T-helper 17 cell (primary cell): ENCODE measurements at regions not wholly inside any gene's neighbourhood (a gene's known extent, or its start where the extent isn't known, plus 50 kb on each side); places are given as distances from the start of the nearest gene placed in this dataset.
"Not testable (repeated sequence)": the region's sequence is repeated elsewhere in the genome, so short reads cannot be mapped to it uniquely, and the experiment has no call there.

ENCODE experiments used
- ATAC-seq: fragments of 150-1000 bp; cut with Tn5 transposase; 2 replicates; pipeline ENCODE4 v1.10.0; 2021; ENCODE audit warnings: mild to moderate bottlenecking, moderate library complexity
- DNase-seq, 3 donors: peaks; one replicate each; pipeline versions ENCODE4 v3.0.0 to v3.0.0-alpha.2; 2020 to 2021
- H3K9me3 ChIP-seq: one replicate; pipeline ENCODE4 v1.7.0; 2013; ENCODE audit warnings: low read length, mild to moderate bottlenecking; ENCODE audit not compliant: control insufficient read depth, poor library complexity, severe bottlenecking
- H3K27ac Mint-ChIP-seq: one replicate; pipeline ENCODE4 v1.8.0; 2022; ENCODE audit warnings: mild to moderate bottlenecking, moderate library complexity, mixed read lengths
- H3K27me3 Mint-ChIP-seq: one replicate; pipeline ENCODE4 v1.8.0; 2022; ENCODE audit warnings: mixed read lengths
- H3K36me3 Mint-ChIP-seq: one replicate; pipeline ENCODE4 v1.8.0; 2022; ENCODE audit warnings: low read depth, mixed read lengths
- H3K4me1 Mint-ChIP-seq: one replicate; pipeline ENCODE4 v1.8.0; 2022; ENCODE audit warnings: mild to moderate bottlenecking, mixed read lengths
- H3K4me3 Mint-ChIP-seq: one replicate; pipeline ENCODE4 v1.8.0; 2022; ENCODE audit warnings: mild to moderate bottlenecking, moderate library complexity, mixed read lengths

GRCh38 chr7:68610701-68611100 lies 987.6 kb upstream of the AUTS2 start:
- Mint-ChIP-seq H3K27ac (no peak overlapping the region), H3K4me1 (no peaks in the 10 kb centered on the region), H3K36me3 (no peaks in the 10 kb centered on the region), H3K27me3 (no peaks in the 10 kb centered on the region), H3K4me3 (no peak overlapping the region)
- DNase-seq: no peak
- H3K9me3 ChIP-seq: no peaks in the 10 kb centered on the region
- no peak for ATAC-seq

- DNase-seq: no peak
These were observed 984.9 kb upstream of the AUTS2 start for GRCh38 chr7:68613405-68613804.

GRCh38 chr7:68613897-68614296 lies 984.4 kb upstream of the AUTS2 start:
- H3K27me3 Mint-ChIP-seq: no peaks in the 10 kb centered on the region
- ATAC-seq (no peak), DNase-seq (no peak)
- H3K4me1 Mint-ChIP-seq: no peaks in the 10 kb centered on the region
- no peak overlapping the region for H3K4me3 Mint-ChIP-seq
- H3K36me3 Mint-ChIP-seq: no peaks in the 10 kb centered on the region
- H3K9me3 ChIP-seq: no peaks in the 10 kb centered on the region
- H3K27ac Mint-ChIP-seq: no peak overlapping the region

More at GRCh38 chr7:68613405-68613804, 984.9 kb upstream of the AUTS2 start:
- Mint-ChIP-seq H3K4me3 (no peak overlapping the region), H3K4me1 (no peaks in the 10 kb centered on the region), H3K36me3 (no peaks in the 10 kb centered on the region), H3K27me3 (no peaks in the 10 kb centered on the region), H3K27ac (no peak overlapping the region)
- no peak for ATAC-seq
- H3K9me3 ChIP-seq: no peaks in the 10 kb centered on the region

- DNase-seq: no peak
- Mint-ChIP-seq H3K4me1 (no peaks in the 10 kb centered on the region), H3K4me3 (no peak overlapping the region), H3K27me3 (no peaks in the 10 kb centered on the region), H3K36me3 (no peaks in the 10 kb centered on the region), H3K27ac (no peak overlapping the region)
- ATAC-seq: no peak
- H3K9me3 ChIP-seq: no peaks in the 10 kb centered on the region
These were observed 978.7 kb upstream of the AUTS2 start for GRCh38 chr7:68619526-68619925.

GRCh38 chr7:68622500-68622899 lies 975.8 kb upstream of the AUTS2 start:
- Mint-ChIP-seq H3K27me3 (no peaks in the 10 kb centered on the region), H3K4me1 (no peaks in the 10 kb centered on the region), H3K27ac (no peak overlapping the region), H3K4me3 (no peak overlapping the region), H3K36me3 (no peaks in the 10 kb centered on the region)
- no peak for DNase-seq
- ATAC-seq: no peak
- no peaks in the 10 kb centered on the region for H3K9me3 ChIP-seq

GRCh38 chr7:68623030-68623429 lies 975.2 kb upstream of the AUTS2 start:
- DNase-seq: no peak
- no peak for ATAC-seq
- H3K36me3 Mint-ChIP-seq: no peaks in the 10 kb centered on the region
- H3K27me3 Mint-ChIP-seq: no peaks in the 10 kb centered on the region
- no peaks in the 10 kb centered on the region for H3K4me1 Mint-ChIP-seq
- no peak overlapping the region for H3K4me3 Mint-ChIP-seq
- no peaks in the 10 kb centered on the region for H3K9me3 ChIP-seq
- H3K27ac Mint-ChIP-seq: no peak overlapping the region

- ATAC-seq: no peak
- DNase-seq: no peak
- no peaks in the 10 kb centered on the region for H3K36me3 Mint-ChIP-seq
- H3K4me3 Mint-ChIP-seq: no peak overlapping the region
- no peak overlapping the region for H3K27ac Mint-ChIP-seq
- no peaks in the 10 kb centered on the region for H3K9me3 ChIP-seq
- no peaks in the 10 kb centered on the region for H3K4me1 Mint-ChIP-seq
- H3K27me3 Mint-ChIP-seq: no peaks in the 10 kb centered on the region
These were observed 970.9 kb upstream of the AUTS2 start for GRCh38 chr7:68627247-68627864.

- not testable (repeated sequence) for ATAC-seq, H3K27me3 Mint-ChIP-seq, H3K4me1 Mint-ChIP-seq, H3K27ac Mint-ChIP-seq, DNase-seq, H3K4me3 Mint-ChIP-seq, H3K36me3 Mint-ChIP-seq, H3K9me3 ChIP-seq
These were observed 967.4 kb upstream of the AUTS2 start for GRCh38 chr7:68630914-68631313.

- ATAC-seq: no peak
- H3K4me1 Mint-ChIP-seq: no peaks in the 10 kb centered on the region
- no peaks in the 10 kb centered on the region for H3K9me3 ChIP-seq
- no peak overlapping the region for H3K4me3 Mint-ChIP-seq
- no peaks in the 10 kb centered on the region for H3K36me3 Mint-ChIP-seq
- H3K27me3 Mint-ChIP-seq: no peaks in the 10 kb centered on the region
- no peak for DNase-seq
- no peak overlapping the region for H3K27ac Mint-ChIP-seq
These were observed 958.2 kb upstream of the AUTS2 start for GRCh38 chr7:68640103-68640502.

GRCh38 chr7:68642727-68643126 lies 955.5 kb upstream of the AUTS2 start:
- Mint-ChIP-seq H3K36me3 (no peaks in the 10 kb centered on the region), H3K27me3 (no peaks in the 10 kb centered on the region), H3K27ac (no peak overlapping the region), H3K4me3 (no peak overlapping the region), H3K4me1 (no peaks in the 10 kb centered on the region)
- ATAC-seq: no peak
- no peaks in the 10 kb centered on the region for H3K9me3 ChIP-seq
- DNase-seq: no peak

- ATAC-seq: no peak
- Mint-ChIP-seq H3K4me1 (no peaks in the 10 kb centered on the region), H3K27me3 (no peaks in the 10 kb centered on the region), H3K36me3 (no peaks in the 10 kb centered on the region), H3K27ac (no peak overlapping the region), H3K4me3 (no peak overlapping the region)
- H3K9me3 ChIP-seq: no peaks in the 10 kb centered on the region
- no peak for DNase-seq
These were observed 934.9 kb upstream of the AUTS2 start for GRCh38 chr7:68663392-68663791.

- no peak for DNase-seq
- H3K4me1 Mint-ChIP-seq: no peaks in the 10 kb centered on the region
These were observed 927.2 kb upstream of the AUTS2 start for GRCh38 chr7:68671046-68671445.

GRCh38 chr7:68671671-68672070 lies 926.6 kb upstream of the AUTS2 start:
- H3K9me3 ChIP-seq: peaks cover 2% of the 10 kb centered on the region
- Mint-ChIP-seq H3K36me3 (no peaks in the 10 kb centered on the region), H3K4me3 (no peak overlapping the region), H3K27ac (no peak overlapping the region), H3K4me1 (no peaks in the 10 kb centered on the region), H3K27me3 (no peaks in the 10 kb centered on the region)
- ATAC-seq: no peak
- no peak for DNase-seq

More at GRCh38 chr7:68671046-68671445, 927.2 kb upstream of the AUTS2 start:
- H3K36me3 Mint-ChIP-seq: no peaks in the 10 kb centered on the region
- H3K27ac Mint-ChIP-seq: no peak overlapping the region
- no peaks in the 10 kb centered on the region for H3K27me3 Mint-ChIP-seq
- H3K4me3 Mint-ChIP-seq: no peak overlapping the region
- ATAC-seq: no peak
- peaks cover 2% of the 10 kb centered on the region for H3K9me3 ChIP-seq

- H3K9me3 ChIP-seq: peaks cover 2% of the 10 kb centered on the region
- ATAC-seq (no peak), DNase-seq (no peak)
- Mint-ChIP-seq H3K36me3 (no peaks in the 10 kb centered on the region), H3K4me1 (no peaks in the 10 kb centered on the region), H3K4me3 (no peak overlapping the region), H3K27ac (no peak overlapping the region), H3K27me3 (no peaks in the 10 kb centered on the region)
These were observed 923.4 kb upstream of the AUTS2 start for GRCh38 chr7:68674826-68675225.
